Fibroblast of lung (primary cell): ENCODE measurements at regions not wholly inside any gene's neighbourhood (a gene's known extent, or its start where the extent isn't known, plus 50 kb on each side); places are given as distances from the start of the nearest gene placed in this dataset.

Experiments used
- EZH2 ChIP-seq: IDR thresholded peaks from 2 replicates; pipeline ENCODE4 v1.5.1; 2012; ENCODE audit warnings: low read length, control low read depth, mild to moderate bottlenecking; ENCODE audit errors: missing control alignments
- TF ChIP-seq, protein P1 (sequence below), 2 donors: IDR thresholded peaks in 1 of 2; conservative IDR thresholded peaks in 1 of 2; 1 replicate in 1 of 2; 2 replicates in 1 of 2; pipeline ENCODE4 v1.5.1; 2011 to 2012; ENCODE audit warnings: low read length in 2 of 2, control low read depth in 1 of 2, inconsistent platforms in 1 of 2, low read depth in 1 of 2, mild to moderate bottlenecking in 1 of 2

GRCh38 chr1:14363707-14364413 is 234.6 kb upstream of the KAZN start:
- no peak for TF ChIP-seq EZH2
- TF ChIP-seq, protein P1, sequence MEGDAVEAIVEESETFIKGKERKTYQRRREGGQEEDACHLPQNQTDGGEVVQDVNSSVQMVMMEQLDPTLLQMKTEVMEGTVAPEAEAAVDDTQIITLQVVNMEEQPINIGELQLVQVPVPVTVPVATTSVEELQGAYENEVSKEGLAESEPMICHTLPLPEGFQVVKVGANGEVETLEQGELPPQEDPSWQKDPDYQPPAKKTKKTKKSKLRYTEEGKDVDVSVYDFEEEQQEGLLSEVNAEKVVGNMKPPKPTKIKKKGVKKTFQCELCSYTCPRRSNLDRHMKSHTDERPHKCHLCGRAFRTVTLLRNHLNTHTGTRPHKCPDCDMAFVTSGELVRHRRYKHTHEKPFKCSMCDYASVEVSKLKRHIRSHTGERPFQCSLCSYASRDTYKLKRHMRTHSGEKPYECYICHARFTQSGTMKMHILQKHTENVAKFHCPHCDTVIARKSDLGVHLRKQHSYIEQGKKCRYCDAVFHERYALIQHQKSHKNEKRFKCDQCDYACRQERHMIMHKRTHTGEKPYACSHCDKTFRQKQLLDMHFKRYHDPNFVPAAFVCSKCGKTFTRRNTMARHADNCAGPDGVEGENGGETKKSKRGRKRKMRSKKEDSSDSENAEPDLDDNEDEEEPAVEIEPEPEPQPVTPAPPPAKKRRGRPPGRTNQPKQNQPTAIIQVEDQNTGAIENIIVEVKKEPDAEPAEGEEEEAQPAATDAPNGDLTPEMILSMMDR (conservative IDR thresholded peaks at IDR 0.05 in 1 of 2, IDR thresholded peaks at IDR 0.05 in 1 of 2; ENCODE audit: low read depth in 1 of 2, low read length in 2 of 2): no peak
